OCI-LY1 (cell line): ENCODE measurements at regions not wholly inside any gene's neighbourhood (a gene's known extent, or its start where the extent isn't known, plus 50 kb on each side); places are given as distances from the start of the nearest gene placed in this dataset.

Experiments used
- H2AFZ ChIP-seq: fragments of 200-600 bp; sonication (generic), shearing (Covaris generic); 2 replicates; pipeline ENCODE4 v1.6.0; 2014; ENCODE audit warnings: antibody characterized with exemption, mild to moderate bottlenecking, low read length
- H3F3A ChIP-seq: fragments of 200-600 bp; sonication (generic), shearing (Covaris generic); 2 replicates; pipeline ENCODE4 v1.6.0; 2014; ENCODE audit warnings: mild to moderate bottlenecking, antibody characterized with exemption, low read length, moderate library complexity; ENCODE audit not compliant: insufficient read depth
- H3K27ac ChIP-seq: fragments of 200-600 bp; sonication (generic); 2 replicates; pipeline ENCODE4 v1.5.1; 2014; ENCODE audit warnings: low read length, mixed run types, mild to moderate bottlenecking, low read depth; ENCODE audit not compliant: poor library complexity, severe bottlenecking
- H3K27me3 ChIP-seq: fragments of 200-600 bp; sonication (generic); 2 replicates; pipeline ENCODE4 v1.6.0; 2014; ENCODE audit warnings: antibody characterized with exemption, mild to moderate bottlenecking, low read length, moderate library complexity; ENCODE audit not compliant: insufficient read depth
- H3K36me3 ChIP-seq: fragments of 200-600 bp; sonication (generic); 2 replicates; pipeline ENCODE4 v1.6.1; 2014; ENCODE audit warnings: mild to moderate bottlenecking, antibody characterized with exemption, low read length, moderate library complexity, mixed read lengths; ENCODE audit not compliant: insufficient read depth
- H3K4me1 ChIP-seq: fragments of 200-600 bp; sonication (generic); 2 replicates; pipeline ENCODE4 v1.5.1; 2014; ENCODE audit warnings: mild to moderate bottlenecking, low read length, moderate library complexity; ENCODE audit not compliant: insufficient read depth, severe bottlenecking
- H3K4me2 ChIP-seq: fragments of 200-600 bp; sonication (generic), shearing (Covaris generic); 2 replicates; pipeline ENCODE4 v1.6.1; 2014; ENCODE audit warnings: low read length
- H3K4me3 ChIP-seq: fragments of 200-600 bp; sonication (generic); 2 replicates; pipeline ENCODE4 v1.5.1; 2014; ENCODE audit warnings: low read length, low read depth, mild to moderate bottlenecking, mixed read lengths; ENCODE audit not compliant: poor library complexity, severe bottlenecking
- H3K79me2 ChIP-seq: fragments of 200-600 bp; shearing (Covaris generic); 2 replicates; pipeline ENCODE4 v1.6.1; 2016; ENCODE audit warnings: mixed run types, low read length, mixed read lengths; ENCODE audit not compliant: insufficient read depth
- H3K9ac ChIP-seq: fragments of 200-600 bp; sonication (generic), shearing (Covaris generic); 2 replicates; pipeline ENCODE4 v1.6.1; 2014; ENCODE audit warnings: mild to moderate bottlenecking, low read length, mixed read lengths
- H3K9me2 ChIP-seq: fragments of 200-600 bp; sonication (generic), shearing (Covaris generic); 2 replicates; pipeline ENCODE4 v1.6.1; 2014; ENCODE audit warnings: low read depth, mild to moderate bottlenecking, low read length, mixed read lengths
- H3K9me3 ChIP-seq: fragments of 200-600 bp; shearing (Covaris generic); 2 replicates; pipeline ENCODE4 v1.6.1; 2014; ENCODE audit warnings: low read length, mixed read lengths
- H4K20me1 ChIP-seq: fragments of 200-600 bp; sonication (generic), shearing (Covaris generic); 2 replicates; pipeline ENCODE4 v1.6.0; 2016; ENCODE audit warnings: mild to moderate bottlenecking, low read length; ENCODE audit not compliant: insufficient read depth
- CTCF ChIP-seq: fragments of 200-600 bp; sonication (generic), shearing (Covaris generic); IDR thresholded peaks from 2 replicates; pipeline ENCODE4 v1.5.1; 2017; ENCODE audit warnings: mild to moderate bottlenecking, antibody characterized with exemption, low read length, moderate library complexity, mixed read lengths
- EZH2 ChIP-seq: fragments of 200-600 bp; sonication (generic), shearing (Covaris generic); IDR thresholded peaks from 2 replicates; pipeline ENCODE4 v1.8.0; 2017; ENCODE audit warnings: borderline replicate concordance, mixed run types, mild to moderate bottlenecking, antibody characterized with exemption, low read length, moderate library complexity, mixed read lengths

DNA sequence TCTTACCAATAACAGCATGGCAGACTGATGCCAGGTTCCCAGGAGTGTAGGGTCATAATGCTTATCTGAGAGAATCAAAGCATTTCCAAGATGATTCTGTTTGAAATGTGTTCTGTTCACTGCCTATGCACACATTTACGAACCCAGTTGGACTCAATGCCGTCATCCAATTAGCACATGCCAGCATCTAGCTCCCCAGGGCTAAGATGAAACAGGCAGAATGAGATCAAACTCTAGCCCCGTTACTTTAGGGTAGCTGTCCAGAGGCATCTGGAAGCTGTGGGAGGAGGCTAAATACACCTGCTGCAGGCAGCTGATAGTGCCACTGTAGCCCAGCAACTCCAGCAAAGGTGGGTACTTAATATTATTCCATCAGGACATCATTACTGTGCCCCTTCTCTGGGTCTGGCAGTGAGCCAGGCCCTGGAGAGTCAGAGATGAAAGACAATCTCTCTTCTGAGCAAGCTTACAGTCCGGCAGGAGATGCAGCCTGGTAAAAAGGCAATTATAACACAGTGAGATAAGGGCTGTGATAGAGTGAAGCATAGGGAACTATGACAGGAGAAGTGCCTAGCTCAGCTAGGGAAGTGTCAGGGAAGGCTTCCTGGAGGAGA lies 156.4 kb upstream of the PPP2R3A start:
- Histone ChIP-seq H3K4me3 (no peak overlapping the region), H3K4me2 (no peak overlapping the region), H3K9me3 (no peaks in the 10 kb centered on the region)

GRCh38 chr3:135811651-135812050 lies 153.9 kb upstream of the PPP2R3A start:
- Histone ChIP-seq H3K9me2 (no peaks in the 10 kb centered on the region), H3K4me3 (no peak overlapping the region), H3K9ac (no peak overlapping the region), H3K4me2 (no peak overlapping the region), H3K27ac (no peak overlapping the region), H4K20me1 (no peaks in the 10 kb centered on the region), H3K79me2 (no peaks in the 10 kb centered on the region), H3F3A (no peaks in the 10 kb centered on the region), H3K27me3 (no peaks in the 10 kb centered on the region), H3K4me1 (no peaks in the 10 kb centered on the region), H3K36me3 (no peaks in the 10 kb centered on the region), H3K9me3 (no peaks in the 10 kb centered on the region), H2AFZ (no peak overlapping the region)
- no peak for TF ChIP-seq EZH2
- TF ChIP-seq CTCF = no peak

More for the DNA sequence above, 156.4 kb upstream of the PPP2R3A start:
- no peak overlapping the region for H3K9ac ChIP-seq
- H3K9me2 ChIP-seq = no peaks in the 10 kb centered on the region
- no peaks in the 10 kb centered on the region for H4K20me1 ChIP-seq
- no peaks in the 10 kb centered on the region for H3F3A ChIP-seq
- no peaks in the 10 kb centered on the region for H3K79me2 ChIP-seq
- H3K27ac ChIP-seq = no peak overlapping the region
- TF ChIP-seq CTCF = no peak
- no peak for TF ChIP-seq EZH2
- H3K4me1 ChIP-seq = no peaks in the 10 kb centered on the region
- no peaks in the 10 kb centered on the region for H3K27me3 ChIP-seq
- no peaks in the 10 kb centered on the region for H3K36me3 ChIP-seq
- H2AFZ ChIP-seq = no peak overlapping the region

- Histone ChIP-seq H3K4me3 (no peak overlapping the region), H4K20me1 (no peaks in the 10 kb centered on the region), H3K9ac (no peak overlapping the region), H3K4me1 (no peaks in the 10 kb centered on the region), H3F3A (no peaks in the 10 kb centered on the region), H3K79me2 (no peaks in the 10 kb centered on the region), H3K9me3 (no peaks in the 10 kb centered on the region), H3K36me3 (no peaks in the 10 kb centered on the region), H2AFZ (no peak overlapping the region), H3K4me2 (no peak overlapping the region), H3K27me3 (no peaks in the 10 kb centered on the region), H3K9me2 (no peaks in the 10 kb centered on the region), H3K27ac (no peak overlapping the region)
- TF ChIP-seq CTCF = no peak
Observed at GRCh38 chr3:135812057-135812456, 153.5 kb upstream of the PPP2R3A start.
